ENCODE measurements at regions not wholly inside any gene's neighbourhood (a gene's known extent, or its start where the extent isn't known, plus 50 kb on each side); places are given as distances from the start of the nearest gene placed in this dataset.

GRCh38 chr2:71897836-71898235 lies 249.8 kb downstream of the CYP26B1 start:
- no peaks in the 10 kb centered on the region for H3K4me1 ChIP-seq (ENCODE audit: insufficient read depth)
- no peaks in the 10 kb centered on the region for H3K36me3 ChIP-seq (ENCODE audit: low read depth)
- H3K4me2 ChIP-seq (ENCODE audit: unreplicated experiment), result no peak overlapping the region
- no peak for TF ChIP-seq EZH2 (IDR thresholded peaks at IDR 0.05; ENCODE audit: insufficient read depth, poor library complexity, severe bottlenecking)
- TF ChIP-seq EZH2phosphoT487 (IDR thresholded peaks at IDR 0.05; ENCODE audit: insufficient read depth, low read depth), result no peak
- no peaks in the 10 kb centered on the region for H3K27me3 ChIP-seq (replicated peaks; ENCODE audit: insufficient read depth)
- no peak overlapping the region for H3K9ac ChIP-seq
- no peak overlapping the region for H3K27ac ChIP-seq
- in situ Hi-C loops (cut with MboI), result no loop called here
- no peaks in the 10 kb centered on the region for H3K9me3 ChIP-seq (ENCODE audit: low read depth)
- no peaks in the 10 kb centered on the region for H3K79me2 ChIP-seq (ENCODE audit: insufficient read depth)
- no peak overlapping the region for H2AFZ ChIP-seq
- no peak for DNase-seq
- no peaks in the 10 kb centered on the region for H4K20me1 ChIP-seq (ENCODE audit: insufficient read depth)
- 90 to 93% methylated on average over 7 of the region's 7 CpGs for WGBS, 2 experiments (ENCODE audit: low coverage in 1 of 2, low lambda C conversion rate in 2 of 2, missing lambda C conversion rate in 2 of 2)
- no peaks in the 10 kb centered on the region for H3F3A ChIP-seq (ENCODE audit: insufficient read depth)
- no peaks in the 10 kb centered on the region for H3K9me2 ChIP-seq (ENCODE audit: insufficient read depth)
- H3K4me3 ChIP-seq, result no peak overlapping the region

DNA sequence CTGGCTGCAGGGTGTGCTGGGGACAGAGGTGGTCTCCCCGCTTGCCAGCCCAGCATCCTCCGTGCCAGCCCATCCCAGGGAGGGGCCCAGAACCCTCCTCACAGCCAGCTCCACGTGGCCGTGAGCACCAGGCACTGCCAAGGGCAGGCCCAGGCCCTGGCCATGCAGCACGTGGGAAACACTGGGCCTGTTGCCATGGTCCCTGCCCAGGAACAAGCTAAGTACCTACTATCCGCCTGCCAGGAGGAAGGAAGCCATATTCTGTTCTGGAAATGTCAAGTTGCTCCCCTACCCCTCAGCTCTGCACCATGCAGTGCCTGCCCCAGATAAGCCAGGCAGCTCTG lies 250.6 kb downstream of the CYP26B1 start:
- Histone ChIP-seq H3F3A (ENCODE audit: insufficient read depth) (no peaks in the 10 kb centered on the region), H3K79me2 (ENCODE audit: insufficient read depth) (no peaks in the 10 kb centered on the region), H3K4me2 (ENCODE audit: unreplicated experiment) (no peak overlapping the region), H3K36me3 (ENCODE audit: low read depth) (no peaks in the 10 kb centered on the region), H3K9me3 (ENCODE audit: low read depth) (no peaks in the 10 kb centered on the region), H3K27me3 (replicated peaks; ENCODE audit: insufficient read depth) (no peaks in the 10 kb centered on the region), H3K9ac (no peak overlapping the region), H3K4me1 (ENCODE audit: insufficient read depth) (no peaks in the 10 kb centered on the region), H4K20me1 (ENCODE audit: insufficient read depth) (no peaks in the 10 kb centered on the region), H3K9me2 (ENCODE audit: insufficient read depth) (no peaks in the 10 kb centered on the region), H3K4me3 (no peak overlapping the region), H3K27ac (no peak overlapping the region), H2AFZ (no peak overlapping the region)
- 70 to 77% methylated on average over 6 of the region's 6 CpGs for WGBS, 2 experiments (ENCODE audit: low coverage in 1 of 2, low lambda C conversion rate in 2 of 2, missing lambda C conversion rate in 2 of 2)
- no peak for DNase-seq
- TF ChIP-seq EZH2 (IDR thresholded peaks at IDR 0.05; ENCODE audit: insufficient read depth, poor library complexity, severe bottlenecking) (no peak), EZH2phosphoT487 (IDR thresholded peaks at IDR 0.05; ENCODE audit: insufficient read depth, low read depth) (no peak)
- in situ Hi-C loops (cut with MboI), result no loop called here

- Histone ChIP-seq H3K9ac (no peak overlapping the region), H3K4me2 (ENCODE audit: unreplicated experiment) (no peak overlapping the region), H3K9me2 (ENCODE audit: insufficient read depth) (no peaks in the 10 kb centered on the region), H3F3A (ENCODE audit: insufficient read depth) (no peaks in the 10 kb centered on the region), H3K4me3 (no peak overlapping the region), H3K27me3 (replicated peaks; ENCODE audit: insufficient read depth) (no peaks in the 10 kb centered on the region), H3K36me3 (ENCODE audit: low read depth) (no peaks in the 10 kb centered on the region), H3K4me1 (ENCODE audit: insufficient read depth) (no peaks in the 10 kb centered on the region), H3K27ac (no peak overlapping the region), H2AFZ (no peak overlapping the region), H3K79me2 (ENCODE audit: insufficient read depth) (no peaks in the 10 kb centered on the region), H3K9me3 (ENCODE audit: low read depth) (no peaks in the 10 kb centered on the region), H4K20me1 (ENCODE audit: insufficient read depth) (no peaks in the 10 kb centered on the region)
- TF ChIP-seq EZH2phosphoT487 (IDR thresholded peaks at IDR 0.05; ENCODE audit: insufficient read depth, low read depth) (no peak), EZH2 (IDR thresholded peaks at IDR 0.05; ENCODE audit: insufficient read depth, poor library complexity, severe bottlenecking) (no peak)
- no peak for DNase-seq
- in situ Hi-C loops (cut with MboI), result no loop called here
- WGBS, 2 experiments (ENCODE audit: low coverage in 1 of 2, low lambda C conversion rate in 2 of 2, missing lambda C conversion rate in 2 of 2), result 72 to 76% methylated on average over 9 of the region's 9 CpGs
These were observed 251.1 kb downstream of the CYP26B1 start for GRCh38 chr2:71896385-71897136.

GRCh38 chr2:71895320-71896161 lies 252.1 kb downstream of the CYP26B1 start:
- no peaks in the 10 kb centered on the region for H3K36me3 ChIP-seq (ENCODE audit: low read depth)
- in situ Hi-C loops (cut with MboI), result no loop called here
- no peak overlapping the region for H3K27ac ChIP-seq
- no peaks in the 10 kb centered on the region for H3K27me3 ChIP-seq (replicated peaks; ENCODE audit: insufficient read depth)
- WGBS, 2 experiments (ENCODE audit: low coverage in 1 of 2, low lambda C conversion rate in 2 of 2, missing lambda C conversion rate in 2 of 2), result 84 to 92% methylated on average over 10 of the region's 10 CpGs
- no peaks in the 10 kb centered on the region for H3K79me2 ChIP-seq (ENCODE audit: insufficient read depth)
- H3K4me3 ChIP-seq, result no peak overlapping the region
- H3K4me2 ChIP-seq (ENCODE audit: unreplicated experiment), result no peak overlapping the region
- H2AFZ ChIP-seq, result no peak overlapping the region
- H3K9me3 ChIP-seq (ENCODE audit: low read depth), result no peaks in the 10 kb centered on the region
- no peak for DNase-seq
- H3K9me2 ChIP-seq (ENCODE audit: insufficient read depth), result no peaks in the 10 kb centered on the region
- no peaks in the 10 kb centered on the region for H4K20me1 ChIP-seq (ENCODE audit: insufficient read depth)
- TF ChIP-seq EZH2phosphoT487 (IDR thresholded peaks at IDR 0.05; ENCODE audit: insufficient read depth, low read depth), result no peak
- no peak for TF ChIP-seq EZH2 (IDR thresholded peaks at IDR 0.05; ENCODE audit: insufficient read depth, poor library complexity, severe bottlenecking)
- H3F3A ChIP-seq (ENCODE audit: insufficient read depth), result peaks cover 6% of the 10 kb centered on the region
- no peak overlapping the region for H3K9ac ChIP-seq
- peaks cover 5% of the 10 kb centered on the region for H3K4me1 ChIP-seq (ENCODE audit: insufficient read depth)

Measured in GM23248 (cell line).